H9 (cell line): ENCODE measurements at regions not wholly inside any gene's neighbourhood (a gene's known extent, or its start where the extent isn't known, plus 50 kb on each side); places are given as distances from the start of the nearest gene placed in this dataset.

Experiments
- DNase-seq: peaks from one replicate; pipeline ENCODE4 v3.0.0-alpha.2; 2017
- H2AFZ ChIP-seq: one replicate; pipeline ENCODE4 v1.6.1; 2013; ENCODE audit warnings: mild to moderate bottlenecking, low read length, control low read depth, moderate library complexity
- H2AK5ac ChIP-seq: 2 replicates; pipeline ENCODE4 v1.6.1; 2013; ENCODE audit warnings: low read length, control low read depth, mixed read lengths; ENCODE audit not compliant: insufficient read length
- H2BK120ac ChIP-seq: one replicate; pipeline ENCODE4 v1.6.1; 2013; ENCODE audit warnings: low read depth, mild to moderate bottlenecking, low read length, control low read depth, inconsistent platforms; ENCODE audit not compliant: poor library complexity, severe bottlenecking
- H2BK12ac ChIP-seq: 2 replicates; pipeline ENCODE4 v1.6.1; 2013; ENCODE audit warnings: low read length, control low read depth, mixed read lengths, low read depth; ENCODE audit not compliant: insufficient read length
- H2BK15ac ChIP-seq: 2 replicates; pipeline ENCODE4 v1.6.1; 2013; ENCODE audit warnings: low read depth, low read length, control low read depth
- H2BK20ac ChIP-seq: one replicate; pipeline ENCODE4 v1.6.1; 2013; ENCODE audit warnings: low read depth, mild to moderate bottlenecking, low read length, control low read depth, inconsistent platforms; ENCODE audit not compliant: poor library complexity, severe bottlenecking
- H2BK5ac ChIP-seq: 2 replicates; pipeline ENCODE4 v1.6.1; 2013; ENCODE audit warnings: low read length, control low read depth, mixed read lengths; ENCODE audit not compliant: insufficient read length
- H3K14ac ChIP-seq: 2 replicates; pipeline ENCODE4 v1.6.1; 2013; ENCODE audit warnings: low read length, control low read depth; ENCODE audit not compliant: insufficient read depth
- H3K18ac ChIP-seq: 2 replicates; pipeline ENCODE4 v1.6.1; 2013; ENCODE audit warnings: low read depth, mild to moderate bottlenecking, mixed read lengths, low read length, control low read depth; ENCODE audit not compliant: insufficient read length
- H3K23ac ChIP-seq: 2 replicates; pipeline ENCODE4 v1.6.1; 2013; ENCODE audit warnings: low read length, control low read depth, mixed read lengths, low read depth; ENCODE audit not compliant: insufficient read length
- H3K23me2 ChIP-seq: 2 replicates; pipeline ENCODE4 v1.6.1; 2013; ENCODE audit warnings: low read depth, mild to moderate bottlenecking, mixed read lengths, low read length, control low read depth; ENCODE audit not compliant: insufficient read length, poor library complexity, severe bottlenecking
- H3K27ac ChIP-seq: 2 replicates; pipeline ENCODE4 v1.5.1; 2013; ENCODE audit warnings: low read length, control low read depth, mixed read lengths, low read depth; ENCODE audit not compliant: insufficient read length
- H3K27me3 ChIP-seq: 2 replicates; pipeline ENCODE4 v1.6.1; 2013; ENCODE audit warnings: low read length, control low read depth, inconsistent platforms; ENCODE audit not compliant: insufficient read depth
- H3K4ac ChIP-seq: 2 replicates; pipeline ENCODE4 v1.6.1; 2013; ENCODE audit warnings: low read depth, mild to moderate bottlenecking, control low read depth, inconsistent platforms, low read length, moderate library complexity
- H3K4me1 ChIP-seq: 2 replicates; pipeline ENCODE4 v1.6.1; 2013; ENCODE audit warnings: low read length, control low read depth, inconsistent platforms; ENCODE audit not compliant: insufficient read depth
- H3K4me2 ChIP-seq: 2 replicates; pipeline ENCODE4 v1.6.1; 2013; ENCODE audit warnings: low read length, control low read depth, mixed read lengths; ENCODE audit not compliant: insufficient read length, insufficient read depth
- H3K56ac ChIP-seq: 2 replicates; pipeline ENCODE4 v1.6.1; 2013; ENCODE audit warnings: low read depth, mild to moderate bottlenecking, mixed read lengths, low read length, control low read depth; ENCODE audit not compliant: insufficient read length
- H3K79me1 ChIP-seq: 2 replicates; pipeline ENCODE4 v1.6.1; 2013; ENCODE audit warnings: low read depth, mild to moderate bottlenecking, moderate library complexity, low read length, control low read depth, inconsistent platforms; ENCODE audit not compliant: insufficient read depth, poor library complexity, severe bottlenecking
- H3K79me2 ChIP-seq: 2 replicates; pipeline ENCODE4 v1.6.1; 2013; ENCODE audit warnings: low read length, control low read depth, inconsistent platforms; ENCODE audit not compliant: insufficient read depth
- H3K9ac ChIP-seq: 2 replicates; pipeline ENCODE4 v1.6.1; 2013; ENCODE audit warnings: low read length, control low read depth, mixed read lengths; ENCODE audit not compliant: insufficient read length; ENCODE audit errors: extremely low read depth
- H3K9me3 ChIP-seq: one replicate; pipeline ENCODE4 v1.6.1; 2013; ENCODE audit warnings: low read depth, low read length, inconsistent platforms; ENCODE audit not compliant: control insufficient read depth
- H3T11ph ChIP-seq: one replicate; pipeline ENCODE4 v1.6.1; 2013; ENCODE audit warnings: mild to moderate bottlenecking, low read length, control low read depth, inconsistent platforms
- H4K20me1 ChIP-seq: one replicate; pipeline ENCODE4 v1.6.1; 2013; ENCODE audit not compliant: control insufficient read depth, insufficient read length, insufficient read depth
- H4K5ac ChIP-seq: 2 replicates; pipeline ENCODE4 v1.6.1; 2013; ENCODE audit warnings: low read depth, mild to moderate bottlenecking, mixed read lengths, low read length, control low read depth; ENCODE audit not compliant: insufficient read length
- H4K8ac ChIP-seq: replicated peaks from 2 replicates; pipeline ENCODE4 v1.6.1; 2013; ENCODE audit warnings: low read length, control low read depth, mixed read lengths, low read depth; ENCODE audit not compliant: insufficient read length
- H4K91ac ChIP-seq: 2 replicates; pipeline ENCODE4 v1.6.1; 2013; ENCODE audit warnings: low read depth, mild to moderate bottlenecking, moderate library complexity, mixed read lengths, low read length, control low read depth; ENCODE audit not compliant: insufficient read length
- H3K27ac Mint-ChIP-seq, 3 experiments: 2 replicates in 2 of 3; 3 replicates in 1 of 3; pipeline ENCODE4 v1.8.0; 2020 to 2021; ENCODE audit warnings: mixed read lengths in 3 of 3, mild to moderate bottlenecking in 1 of 3, moderate library complexity in 1 of 3
- H3K27me3 Mint-ChIP-seq: 2 replicates; pipeline ENCODE4 v1.8.0; 2021; ENCODE audit warnings: low read depth, mild to moderate bottlenecking, moderate library complexity, mixed read lengths
- H3K36me3 Mint-ChIP-seq, 3 experiments: 2 replicates in 2 of 3; 3 replicates in 1 of 3; pipeline ENCODE4 v1.8.0; 2020 to 2021; ENCODE audit warnings: low read depth in 3 of 3, mixed read lengths in 3 of 3; ENCODE audit not compliant: insufficient read depth in 1 of 3
- H3K4me1 Mint-ChIP-seq, 2 experiments: 2 replicates each; pipeline ENCODE4 v1.8.0; 2020; ENCODE audit warnings: mixed read lengths in 2 of 2
- H3K4me3 Mint-ChIP-seq, 2 experiments: 2 replicates in 1 of 2; 3 replicates in 1 of 2; pipeline ENCODE4 v1.8.0; 2020 to 2021; ENCODE audit warnings: mild to moderate bottlenecking in 2 of 2, mixed read lengths in 2 of 2, moderate library complexity in 1 of 2
- H3K9me3 Mint-ChIP-seq, 2 experiments: 2 replicates in 1 of 2; 3 replicates in 1 of 2; pipeline ENCODE4 v1.8.0; 2020; ENCODE audit warnings: mild to moderate bottlenecking in 2 of 2, mixed read lengths in 2 of 2, moderate library complexity in 1 of 2
- WGBS: extraction: QIAGEN DNeasy Blood & Tissue Kit; methylation state at CpG from one replicate; pipeline ENCODE4 v1.1.7; 2013; ENCODE audit warnings: missing lambda C conversion rate, low lambda C conversion rate, mixed read lengths; ENCODE audit not compliant: insufficient read length; ENCODE audit errors: extremely low coverage; 5-methylcytosine and 5-hydroxymethylcytosine counted together
- TF ChIP-seq, protein P1 (sequence below): fragments of 200-600 bp; sonication (generic); conservative IDR thresholded peaks from 3 replicates; pipeline ENCODE4 v1.8.0; 2021; ENCODE audit warnings: antibody characterized with exemption, mild to moderate bottlenecking

DNA sequence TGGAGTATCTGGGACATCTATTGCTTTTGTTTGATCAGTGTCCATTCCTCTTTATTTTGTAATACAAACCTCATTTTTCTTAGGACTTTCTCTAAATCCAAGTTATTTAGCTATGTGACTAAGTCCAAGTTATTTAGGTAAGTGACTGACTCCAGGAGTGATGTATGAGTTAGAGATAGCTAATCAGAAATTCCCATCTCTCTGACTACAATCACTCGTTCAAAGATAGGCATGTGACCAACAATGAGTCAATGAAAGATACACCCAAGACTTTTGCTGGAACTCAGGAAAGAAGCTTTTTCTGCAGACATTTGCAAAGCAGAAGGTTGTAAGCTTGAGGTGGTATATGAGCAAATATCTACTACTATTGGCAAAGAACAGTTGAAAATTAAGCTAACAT lies 72.5 kb upstream of the KCNIP4 start:
- Mint-ChIP-seq H3K9me3 (no peaks in the 10 kb centered on the region; a peak in 1 of 5 replicates), H3K4me3 (no peak overlapping the region), H3K4me1 (no peaks in the 10 kb centered on the region), H3K36me3 (no peaks in the 10 kb centered on the region), H3K27ac (no peak overlapping the region), H3K27me3 (no peaks in the 10 kb centered on the region)
- Histone ChIP-seq H3K4me2 (no peak overlapping the region), H3K79me2 (no peaks in the 10 kb centered on the region), H3K14ac (no peak overlapping the region), H2BK120ac (no peak overlapping the region), H3K56ac (no peak overlapping the region), H4K91ac (no peak overlapping the region), H3K27me3 (no peaks in the 10 kb centered on the region), H3K4ac (no peak overlapping the region), H3T11ph (no peak overlapping the region), H3K9ac (no peak overlapping the region), H2BK15ac (no peak overlapping the region), H3K27ac (no peak overlapping the region), H3K4me1 (no peaks in the 10 kb centered on the region), H3K18ac (no peak overlapping the region), H2AK5ac (no peak overlapping the region), H4K5ac (no peak overlapping the region), H3K79me1 (no peaks in the 10 kb centered on the region), H3K9me3 (no peaks in the 10 kb centered on the region), H2BK12ac (no peak overlapping the region), H4K8ac (no peak overlapping the region), H4K20me1 (no peaks in the 10 kb centered on the region), H3K23me2 (no peaks in the 10 kb centered on the region), H2BK5ac (no peak overlapping the region), H2BK20ac (no peak overlapping the region), H2AFZ (no peak overlapping the region), H3K23ac (no peak overlapping the region)
- TF ChIP-seq, protein P1, sequence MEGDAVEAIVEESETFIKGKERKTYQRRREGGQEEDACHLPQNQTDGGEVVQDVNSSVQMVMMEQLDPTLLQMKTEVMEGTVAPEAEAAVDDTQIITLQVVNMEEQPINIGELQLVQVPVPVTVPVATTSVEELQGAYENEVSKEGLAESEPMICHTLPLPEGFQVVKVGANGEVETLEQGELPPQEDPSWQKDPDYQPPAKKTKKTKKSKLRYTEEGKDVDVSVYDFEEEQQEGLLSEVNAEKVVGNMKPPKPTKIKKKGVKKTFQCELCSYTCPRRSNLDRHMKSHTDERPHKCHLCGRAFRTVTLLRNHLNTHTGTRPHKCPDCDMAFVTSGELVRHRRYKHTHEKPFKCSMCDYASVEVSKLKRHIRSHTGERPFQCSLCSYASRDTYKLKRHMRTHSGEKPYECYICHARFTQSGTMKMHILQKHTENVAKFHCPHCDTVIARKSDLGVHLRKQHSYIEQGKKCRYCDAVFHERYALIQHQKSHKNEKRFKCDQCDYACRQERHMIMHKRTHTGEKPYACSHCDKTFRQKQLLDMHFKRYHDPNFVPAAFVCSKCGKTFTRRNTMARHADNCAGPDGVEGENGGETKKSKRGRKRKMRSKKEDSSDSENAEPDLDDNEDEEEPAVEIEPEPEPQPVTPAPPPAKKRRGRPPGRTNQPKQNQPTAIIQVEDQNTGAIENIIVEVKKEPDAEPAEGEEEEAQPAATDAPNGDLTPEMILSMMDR: no peak
- WGBS: no CpG with 5 or more reads among the region's 1 CpG
- DNase-seq: no peak
